Spleen (tissue), 11 donors: ENCODE measurements at regions not wholly inside any gene's neighbourhood (a gene's known extent, or its start where the extent isn't known, plus 50 kb on each side); places are given as distances from the start of the nearest gene placed in this dataset.

ENCODE experiments used
- DNase-seq: peaks from one replicate; pipeline ENCODE4 v3.0.0-alpha.2; 2020
- H3K27ac ChIP-seq, 8 donors: fragments of 200-600 bp; sonication (generic) in 7 of 8; 1 replicate in 4 of 8; 2 replicates in 4 of 8; pipeline versions ENCODE4 v1.5.0 to v1.8.0; 2016 to 2021; ENCODE audit warnings: inconsistent platforms in 4 of 8, mild to moderate bottlenecking in 4 of 8, moderate library complexity in 1 of 8
- H3K27me3 ChIP-seq, 7 donors: fragments of 200-600 bp; sonication (generic) in 6 of 7; replicated peaks in 1 of 7; 1 replicate in 4 of 7; 2 replicates in 3 of 7; pipeline versions ENCODE4 v1.5.0 to v1.8.0; 2016 to 2021; ENCODE audit warnings: inconsistent platforms in 3 of 7, mild to moderate bottlenecking in 1 of 7
- H3K36me3 ChIP-seq, 6 donors: fragments of 200-600 bp; sonication (generic) in 5 of 6; 1 replicate in 4 of 6; 2 replicates in 2 of 6; pipeline versions ENCODE4 v1.5.0 to v1.8.0; 2016 to 2021; ENCODE audit warnings: inconsistent platforms in 2 of 6
- H3K4me1 ChIP-seq, 6 donors: fragments of 200-600 bp; sonication (generic) in 5 of 6; 1 replicate in 3 of 6; 2 replicates in 3 of 6; pipeline versions ENCODE4 v1.5.0 to v1.8.0; 2016 to 2021; ENCODE audit warnings: inconsistent platforms in 3 of 6
- H3K4me3 ChIP-seq, 8 donors: fragments of 200-600 bp; sonication (generic) in 7 of 8; 1 replicate in 4 of 8; 2 replicates in 4 of 8; pipeline versions ENCODE4 v1.5.0 to v1.8.0; 2016 to 2021; ENCODE audit warnings: inconsistent platforms in 4 of 8, mild to moderate bottlenecking in 4 of 8, moderate library complexity in 2 of 8
- H3K9me3 ChIP-seq, 8 donors: fragments of 200-600 bp; sonication (generic) in 7 of 8; 1 replicate in 4 of 8; 2 replicates in 4 of 8; pipeline versions ENCODE4 v1.5.0 to v1.8.0; 2016 to 2021; ENCODE audit warnings: inconsistent platforms in 4 of 8
- POLR2A ChIP-seq, 3 donors: fragments of 450-650 bp; IDR thresholded peaks; one replicate each; pipeline ENCODE4 v1.5.1; 2017; ENCODE audit warnings: antibody characterized with exemption in 3 of 3, mild to moderate bottlenecking in 1 of 3
- POLR2AphosphoS5 ChIP-seq, 3 donors: sonication (generic); formaldehyde crosslinking; IDR thresholded peaks; one replicate each; pipeline ENCODE4 v1.5.1; 2017; ENCODE audit warnings: antibody characterized with exemption in 3 of 3
- WGBS, 5 donors: extraction: QIAGEN DNeasy Blood & Tissue Kit in 3 of 5; methylation state at CpG; one replicate each; pipeline versions ENCODE4 v1.1.5 to v1.1.7; 2013 to 2018; 5-methylcytosine and 5-hydroxymethylcytosine counted together
- intact Hi-C: fragments of 100-400 bp; cut with DNase I; formaldehyde crosslinking; loops from one replicate; pipeline ENCODE4 v1.15.0; 2023; ENCODE audit warnings: low total_unique reads
- TF ChIP-seq, protein P1 (sequence below), 11 experiments: fragments of 200-600 bp in 7 of 11; fragments of 450-650 bp in 4 of 11; sonication (generic) in 4 of 11; IDR thresholded peaks in 8 of 11; conservative IDR thresholded peaks in 3 of 11; 1 replicate in 7 of 11; 2 replicates in 4 of 11; pipeline versions ENCODE4 v1.4.0 to v1.8.0; 2016 to 2021; ENCODE audit warnings: antibody characterized with exemption in 11 of 11, inconsistent platforms in 4 of 11, mild to moderate bottlenecking in 1 of 11
- donor health status: healthy with polysubstance abuse.
- donor health status: DM: no; HTN: no; CAD: no; lungs with moderate emphysema.
- donor health status: DM: no; HTN: no; CAD: no.
- donor health status: Bipolar disorder and iron deficiency.
- donor health status: healthy.
- donor health status: DM: no; HTN: no; CAD: no.
- donor health status: DM: yes; HTN: yes; CAD: no.

DNA sequence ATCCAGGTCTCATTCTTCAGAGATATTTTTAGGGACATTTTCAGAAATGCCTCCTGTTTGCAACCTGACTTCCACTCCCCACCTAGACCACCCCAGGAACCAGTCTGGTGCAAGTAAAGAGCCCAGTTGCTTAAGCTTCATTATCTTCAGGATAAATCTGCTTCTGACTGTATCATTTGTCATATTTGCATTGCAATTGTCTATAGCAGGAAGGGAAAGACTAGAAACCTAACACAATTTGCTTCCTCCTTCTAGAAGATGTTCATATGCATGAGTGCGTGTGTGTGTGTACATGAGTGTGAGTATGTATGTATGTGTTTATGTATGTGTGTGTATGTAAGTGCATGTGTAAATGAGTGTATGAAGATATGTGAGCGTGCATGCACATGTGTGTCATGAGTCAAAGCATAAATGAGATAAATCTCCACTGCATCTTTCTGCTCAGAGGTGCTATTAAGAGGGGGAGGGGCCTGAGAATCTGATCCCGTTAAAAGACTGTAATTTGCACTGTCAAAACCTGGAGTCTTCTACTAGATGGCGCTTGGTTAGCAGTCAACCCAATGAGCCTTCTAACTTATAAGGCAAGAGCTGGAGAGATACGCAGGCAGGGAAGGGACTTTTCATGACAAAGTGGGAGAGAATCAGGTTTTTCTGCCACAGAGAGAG is 178.8 kb upstream of the KL start:
- no peak for DNase-seq
- no peak overlapping the region for H3K4me3 ChIP-seq
- peaks cover 0 to 21% (median 13%) of the 10 kb centered on the region in 6 donors for H3K4me1 ChIP-seq
- no peak overlapping the region for H3K27ac ChIP-seq
- intact Hi-C loops, result no loop called here
- peaks cover 0 to 31% (median 16%) of the 10 kb centered on the region in 8 donors for H3K9me3 ChIP-seq
- no peaks in the 10 kb centered on the region for H3K36me3 ChIP-seq
- 79 to 87% (median 81%) methylated on average over 5 of the region's 5 CpGs for WGBS, 5 donors
- no peaks in the 10 kb centered on the region for H3K27me3 ChIP-seq
- TF ChIP-seq POLR2A (IDR thresholded peaks at IDR 0.05), result no peak
- TF ChIP-seq, protein P1, sequence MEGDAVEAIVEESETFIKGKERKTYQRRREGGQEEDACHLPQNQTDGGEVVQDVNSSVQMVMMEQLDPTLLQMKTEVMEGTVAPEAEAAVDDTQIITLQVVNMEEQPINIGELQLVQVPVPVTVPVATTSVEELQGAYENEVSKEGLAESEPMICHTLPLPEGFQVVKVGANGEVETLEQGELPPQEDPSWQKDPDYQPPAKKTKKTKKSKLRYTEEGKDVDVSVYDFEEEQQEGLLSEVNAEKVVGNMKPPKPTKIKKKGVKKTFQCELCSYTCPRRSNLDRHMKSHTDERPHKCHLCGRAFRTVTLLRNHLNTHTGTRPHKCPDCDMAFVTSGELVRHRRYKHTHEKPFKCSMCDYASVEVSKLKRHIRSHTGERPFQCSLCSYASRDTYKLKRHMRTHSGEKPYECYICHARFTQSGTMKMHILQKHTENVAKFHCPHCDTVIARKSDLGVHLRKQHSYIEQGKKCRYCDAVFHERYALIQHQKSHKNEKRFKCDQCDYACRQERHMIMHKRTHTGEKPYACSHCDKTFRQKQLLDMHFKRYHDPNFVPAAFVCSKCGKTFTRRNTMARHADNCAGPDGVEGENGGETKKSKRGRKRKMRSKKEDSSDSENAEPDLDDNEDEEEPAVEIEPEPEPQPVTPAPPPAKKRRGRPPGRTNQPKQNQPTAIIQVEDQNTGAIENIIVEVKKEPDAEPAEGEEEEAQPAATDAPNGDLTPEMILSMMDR (IDR thresholded peaks at IDR 0.05 in 8 of 11, conservative IDR thresholded peaks at IDR 0.05 in 3 of 11), result no peak
- no peak for TF ChIP-seq POLR2AphosphoS5 (IDR thresholded peaks at IDR 0.05)

DNA sequence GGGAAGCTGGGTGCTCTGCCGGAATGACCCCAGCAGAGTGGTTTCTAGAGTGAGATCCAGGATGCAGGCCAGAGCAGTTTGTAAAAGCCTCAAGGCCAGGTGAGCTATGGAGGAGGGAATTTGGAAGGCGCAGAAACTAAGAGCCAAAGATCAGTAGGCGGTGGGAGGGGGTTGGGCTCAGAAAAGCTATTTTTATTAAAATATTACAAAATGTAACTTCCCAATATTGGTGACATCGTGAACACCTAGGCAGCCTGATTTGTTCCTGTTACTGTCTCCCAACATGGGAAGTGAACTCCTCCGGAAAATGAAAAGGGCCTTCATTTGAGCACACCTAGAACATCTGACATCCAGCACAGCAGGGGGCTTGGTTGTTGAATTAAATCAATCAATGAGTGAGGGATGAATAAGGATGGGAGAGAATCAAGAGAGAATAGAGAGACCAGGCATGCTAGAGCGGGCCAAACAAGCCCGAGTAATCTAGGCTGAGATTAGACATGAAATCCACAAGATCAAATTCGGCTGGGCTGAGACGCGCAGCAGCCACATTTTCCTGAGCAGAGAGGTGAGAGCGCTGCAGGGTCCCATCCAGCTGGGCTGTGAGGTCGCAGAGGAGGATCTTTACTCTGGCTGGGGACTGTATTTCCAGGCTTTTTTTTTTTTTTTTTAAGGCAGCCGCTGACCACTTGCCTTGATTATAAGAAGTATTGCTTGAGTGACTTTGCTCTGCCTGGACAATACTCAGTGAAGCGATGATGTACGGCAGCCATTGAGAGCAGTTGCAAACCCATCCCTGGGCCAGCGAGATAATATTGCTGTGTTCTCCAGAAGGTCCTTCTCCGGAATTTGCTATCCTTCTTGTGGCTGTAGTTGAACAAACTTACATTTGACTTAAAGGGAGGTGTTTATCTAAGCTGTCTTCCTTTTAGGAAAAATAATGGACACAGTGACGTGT is 178.0 kb upstream of the KL start:
- Histone ChIP-seq H3K27ac (peak overlapping the region in 6 of 8 donors; percentile 1 to 70 (median 47)), H3K4me1 (peaks cover 0 to 21% (median 13%) of the 10 kb centered on the region in 6 donors), H3K4me3 (no peak overlapping the region), H3K36me3 (no peaks in the 10 kb centered on the region), H3K9me3 (peaks cover 0 to 26% (median 14%) of the 10 kb centered on the region in 8 donors), H3K27me3 (no peaks in the 10 kb centered on the region)
- intact Hi-C loops, result no loop called here
- 86 to 94% (median 87%) methylated on average over 18 of the region's 18 CpGs for WGBS, 5 donors
- DNase-seq, result no peak
- TF ChIP-seq POLR2AphosphoS5 (IDR thresholded peaks at IDR 0.05) (no peak), POLR2A (IDR thresholded peaks at IDR 0.05) (no peak)
- TF ChIP-seq, protein P1 (IDR thresholded peaks at IDR 0.05 in 8 of 11, conservative IDR thresholded peaks at IDR 0.05 in 3 of 11), result no peak

DNA sequence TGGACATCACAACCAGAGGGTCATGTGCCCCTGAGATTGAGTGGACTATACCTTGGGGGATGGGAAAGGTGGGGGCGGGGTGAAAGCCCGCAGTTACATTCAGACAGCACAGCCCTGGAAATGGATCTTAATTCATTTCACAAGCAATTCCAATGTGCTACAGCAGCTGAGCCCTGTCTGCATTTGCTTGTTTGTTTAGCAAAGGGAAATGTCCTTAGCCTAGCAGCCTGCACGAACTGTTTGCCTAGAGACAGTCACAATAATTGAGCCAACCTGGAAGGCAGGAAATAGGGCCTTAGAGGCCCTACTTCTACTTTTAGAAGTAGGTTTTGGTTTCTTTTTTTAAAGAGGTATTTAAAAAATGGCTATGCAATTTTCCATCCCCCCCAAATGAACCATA is 177.3 kb upstream of the KL start:
- DNase-seq, result no peak
- Histone ChIP-seq H3K4me3 (no peak overlapping the region), H3K9me3 (peaks cover 0 to 19% (median 8%) of the 10 kb centered on the region in 8 donors), H3K27me3 (no peaks in the 10 kb centered on the region), H3K4me1 (peaks cover 0 to 21% (median 13%) of the 10 kb centered on the region in 6 donors), H3K27ac (peak overlapping the region in 7 of 8 donors; percentile 1 to 70 (median 41)), H3K36me3 (no peaks in the 10 kb centered on the region)
- 38 to 46% (median 42%) methylated on average over 3 of the region's 3 CpGs for WGBS, 5 donors
- intact Hi-C loops, result no loop called here
- TF ChIP-seq, protein P1 (IDR thresholded peaks at IDR 0.05 in 8 of 11, conservative IDR thresholded peaks at IDR 0.05 in 3 of 11), result no peak
- TF ChIP-seq POLR2A (IDR thresholded peaks at IDR 0.05) (no peak), POLR2AphosphoS5 (IDR thresholded peaks at IDR 0.05) (no peak)

DNA sequence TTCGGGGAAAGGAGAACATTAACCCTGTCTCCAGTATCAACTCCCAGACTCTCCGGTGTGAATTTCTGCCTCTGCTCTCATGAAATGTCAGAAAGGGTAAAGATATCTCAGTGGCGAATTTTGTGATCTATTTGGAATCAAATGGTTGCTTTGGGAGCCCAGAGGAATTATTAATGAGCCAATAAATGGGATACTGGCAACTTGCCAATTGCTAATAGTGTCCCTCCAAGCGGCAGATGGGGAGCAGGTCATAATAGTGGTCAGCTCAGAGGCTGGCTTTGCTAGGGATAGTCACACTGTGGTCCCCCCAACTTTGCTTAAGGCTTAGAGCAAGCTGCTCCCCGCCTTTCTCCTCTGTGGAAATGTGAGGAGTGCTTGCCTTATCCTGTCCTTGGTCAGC is 176.1 kb upstream of the KL start:
- intact Hi-C loops, result no loop called here
- no peak overlapping the region for H3K27ac ChIP-seq
- no peaks in the 10 kb centered on the region for H3K27me3 ChIP-seq
- TF ChIP-seq, protein P1 (IDR thresholded peaks at IDR 0.05 in 8 of 11, conservative IDR thresholded peaks at IDR 0.05 in 3 of 11), result no peak
- TF ChIP-seq POLR2A (IDR thresholded peaks at IDR 0.05) (no peak), POLR2AphosphoS5 (IDR thresholded peaks at IDR 0.05) (no peak)
- no peak overlapping the region for H3K4me3 ChIP-seq
- WGBS, 5 donors, result 87 to 96% (median 95%) methylated on average over 5 of the region's 5 CpGs
- H3K9me3 ChIP-seq, result peaks cover 0 to 7% (median under 1%) of the 10 kb centered on the region in 8 donors
- DNase-seq, result no peak
- H3K36me3 ChIP-seq, result no peaks in the 10 kb centered on the region
- H3K4me1 ChIP-seq, result peaks cover 0 to 21% (median 13%) of the 10 kb centered on the region in 6 donors
